Natural killer cell (primary cell): ENCODE measurements at regions not wholly inside any gene's neighbourhood (a gene's known extent, or its start where the extent isn't known, plus 50 kb on each side); places are given as distances from the start of the nearest gene placed in this dataset.

Experiments used
- ATAC-seq, 3 donors: fragments of 150-1000 bp in 2 of 3; fragments of 200-7000 bp in 1 of 3; cut with Tn5 transposase; 1 replicate in 1 of 3; 2 replicates in 2 of 3; pipeline ENCODE4 v1.10.0; 2021; ENCODE audit warnings: mild to moderate bottlenecking in 2 of 3, moderate library complexity in 2 of 3
- DNase-seq, 2 donors: peaks; one replicate each; pipeline versions ENCODE4 v3.0.0 to v3.0.0-alpha.2; 2013 to 2021; ENCODE audit warnings: mixed read lengths in 1 of 2
- H3K27ac ChIP-seq: one replicate; pipeline ENCODE4 v1.5.1; 2013; ENCODE audit warnings: mild to moderate bottlenecking, low read length
- H3K27me3 ChIP-seq: one replicate; pipeline ENCODE4 v1.6.1; 2013; ENCODE audit warnings: low read length; ENCODE audit not compliant: control insufficient read depth, insufficient read depth
- H3K36me3 ChIP-seq: one replicate; pipeline ENCODE4 v1.6.1; 2013; ENCODE audit warnings: low read length; ENCODE audit not compliant: control insufficient read depth, insufficient read depth
- H3K4me1 ChIP-seq: one replicate; pipeline ENCODE4 v1.6.1; 2013; ENCODE audit warnings: low read length; ENCODE audit not compliant: control insufficient read depth, insufficient read depth
- H3K4me3 ChIP-seq: one replicate; pipeline ENCODE4 v1.5.1; 2013; ENCODE audit warnings: low read length
- H3K9me3 ChIP-seq: one replicate; pipeline ENCODE4 v1.6.1; 2013; ENCODE audit warnings: low read length; ENCODE audit not compliant: control insufficient read depth, insufficient read depth
- H3K27ac Mint-ChIP-seq, 2 donors: one replicate each; pipeline ENCODE4 v1.8.0; 2022; ENCODE audit warnings: mild to moderate bottlenecking in 2 of 2, mixed read lengths in 2 of 2, moderate library complexity in 1 of 2
- H3K27me3 Mint-ChIP-seq, 2 donors: one replicate each; pipeline ENCODE4 v1.8.0; 2022; ENCODE audit warnings: low read depth in 2 of 2, mixed read lengths in 2 of 2
- H3K36me3 Mint-ChIP-seq: one replicate; pipeline ENCODE4 v1.8.0; 2022; ENCODE audit warnings: mixed read lengths
- H3K4me1 Mint-ChIP-seq, 2 donors: one replicate each; pipeline ENCODE4 v1.8.0; 2022; ENCODE audit warnings: mixed read lengths in 2 of 2
- H3K4me3 Mint-ChIP-seq: one replicate; pipeline ENCODE4 v1.8.0; 2022; ENCODE audit warnings: mild to moderate bottlenecking, moderate library complexity, mixed read lengths
- H3K9me3 Mint-ChIP-seq, 2 donors: one replicate each; pipeline ENCODE4 v1.8.0; 2022; ENCODE audit warnings: mixed read lengths in 2 of 2
- WGBS: methylation state at CpG from one replicate; pipeline ENCODE4 v1.1.7; 2013; ENCODE audit warnings: missing lambda C conversion rate; ENCODE audit not compliant: insufficient coverage; 5-methylcytosine and 5-hydroxymethylcytosine counted together
- intact Hi-C: fragments of 100-400 bp; cut with micrococcal nuclease; formaldehyde crosslinking; loops from one replicate; pipeline ENCODE4 v1.14.2; 2022
- TF ChIP-seq, protein P1 (sequence below): fragments of 200-600 bp; IDR thresholded peaks from one replicate; pipeline ENCODE4 v1.8.0; 2022; ENCODE audit warnings: antibody characterized with exemption

DNA sequence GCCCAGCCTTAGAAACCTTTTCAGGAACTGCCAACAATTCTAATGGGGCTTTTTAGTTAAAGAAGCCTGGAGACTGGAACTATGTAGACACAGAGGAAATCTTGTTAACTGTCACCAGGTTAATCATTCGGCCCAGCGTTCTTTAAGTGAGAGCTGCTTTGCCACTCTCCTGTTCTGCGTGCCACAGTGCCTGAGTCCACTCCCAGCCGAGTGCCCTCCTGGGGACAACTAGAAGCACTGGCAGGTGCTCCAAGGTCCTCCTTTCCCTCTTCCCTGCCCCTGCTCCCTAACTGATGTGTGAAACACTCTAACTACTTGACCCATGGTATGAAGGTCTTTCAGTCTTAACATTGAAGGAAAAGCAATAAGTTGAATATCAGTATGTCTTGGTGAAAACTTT, 151.2 kb upstream of the TLL1 start:
- Histone ChIP-seq H3K27me3 (no peaks in the 10 kb centered on the region), H3K4me3 (no peak overlapping the region), H3K4me1 (no peaks in the 10 kb centered on the region), H3K27ac (no peak overlapping the region), H3K9me3 (no peaks in the 10 kb centered on the region), H3K36me3 (no peaks in the 10 kb centered on the region)
- DNase-seq (no peak), ATAC-seq (no peak)
- TF ChIP-seq, protein P1, sequence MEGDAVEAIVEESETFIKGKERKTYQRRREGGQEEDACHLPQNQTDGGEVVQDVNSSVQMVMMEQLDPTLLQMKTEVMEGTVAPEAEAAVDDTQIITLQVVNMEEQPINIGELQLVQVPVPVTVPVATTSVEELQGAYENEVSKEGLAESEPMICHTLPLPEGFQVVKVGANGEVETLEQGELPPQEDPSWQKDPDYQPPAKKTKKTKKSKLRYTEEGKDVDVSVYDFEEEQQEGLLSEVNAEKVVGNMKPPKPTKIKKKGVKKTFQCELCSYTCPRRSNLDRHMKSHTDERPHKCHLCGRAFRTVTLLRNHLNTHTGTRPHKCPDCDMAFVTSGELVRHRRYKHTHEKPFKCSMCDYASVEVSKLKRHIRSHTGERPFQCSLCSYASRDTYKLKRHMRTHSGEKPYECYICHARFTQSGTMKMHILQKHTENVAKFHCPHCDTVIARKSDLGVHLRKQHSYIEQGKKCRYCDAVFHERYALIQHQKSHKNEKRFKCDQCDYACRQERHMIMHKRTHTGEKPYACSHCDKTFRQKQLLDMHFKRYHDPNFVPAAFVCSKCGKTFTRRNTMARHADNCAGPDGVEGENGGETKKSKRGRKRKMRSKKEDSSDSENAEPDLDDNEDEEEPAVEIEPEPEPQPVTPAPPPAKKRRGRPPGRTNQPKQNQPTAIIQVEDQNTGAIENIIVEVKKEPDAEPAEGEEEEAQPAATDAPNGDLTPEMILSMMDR: no peak
- H3K27ac Mint-ChIP-seq: no peak overlapping the region
- peaks cover 7 to 8% of the 10 kb centered on the region in 2 donors for H3K9me3 Mint-ChIP-seq
- H3K4me3 Mint-ChIP-seq: no peak overlapping the region
- intact Hi-C loops: no loop called here
- no peaks in the 10 kb centered on the region for H3K27me3 Mint-ChIP-seq
- WGBS: 22% methylated on average over 4 of the region's 4 CpGs
- H3K36me3 Mint-ChIP-seq: peaks cover 7% of the 10 kb centered on the region
- no peaks in the 10 kb centered on the region for H3K4me1 Mint-ChIP-seq

DNA sequence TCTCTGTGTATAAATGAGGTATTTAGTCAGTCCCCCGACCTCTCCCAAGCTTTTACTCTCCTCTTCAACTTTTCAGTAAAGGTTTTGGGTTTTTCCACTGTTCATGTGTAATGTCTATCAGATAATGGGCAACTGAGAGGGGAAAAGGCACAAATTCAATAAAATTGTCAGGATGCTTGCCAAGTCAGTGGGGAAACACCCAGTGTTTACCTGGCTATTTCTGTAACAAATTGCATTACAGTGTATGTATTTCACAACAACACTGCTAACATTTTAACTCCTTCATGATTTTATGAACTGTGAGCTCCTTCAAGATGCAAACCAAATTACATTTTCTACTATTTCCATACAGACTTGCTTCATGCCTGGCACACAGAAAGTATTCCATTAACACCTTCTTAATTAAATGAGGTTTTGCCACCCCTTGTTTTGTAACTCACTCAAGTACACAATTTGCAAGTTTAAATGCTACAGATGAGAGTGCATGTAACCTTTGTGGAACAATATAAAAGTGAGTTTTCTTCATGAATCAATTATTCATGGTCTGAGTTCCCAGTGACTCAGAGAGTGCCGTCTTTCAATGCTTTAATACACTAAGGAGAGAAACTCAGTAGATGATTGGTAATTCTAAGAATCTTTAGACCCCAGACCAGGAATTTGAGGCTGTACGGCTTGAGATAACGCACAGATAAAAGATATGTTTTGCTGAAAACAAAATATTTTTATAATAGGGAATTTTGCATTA, 149.8 kb upstream of the TLL1 start:
- H3K4me3 ChIP-seq: no peak overlapping the region
- Mint-ChIP-seq H3K36me3 (peaks cover 7% of the 10 kb centered on the region), H3K27ac (no peak overlapping the region), H3K9me3 (peaks cover 5 to 7% of the 10 kb centered on the region in 2 donors), H3K4me1 (no peaks in the 10 kb centered on the region), H3K4me3 (no peak overlapping the region), H3K27me3 (no peaks in the 10 kb centered on the region)
- no peaks in the 10 kb centered on the region for H3K4me1 ChIP-seq
- TF ChIP-seq, protein P1: no peak
- DNase-seq (no peak), ATAC-seq (no peak)
- intact Hi-C loops: no loop called here
- WGBS: 98% methylated on average over 3 of the region's 4 CpGs
- H3K27ac ChIP-seq: no peak overlapping the region
- no peaks in the 10 kb centered on the region for H3K36me3 ChIP-seq
- no peaks in the 10 kb centered on the region for H3K9me3 ChIP-seq
- no peaks in the 10 kb centered on the region for H3K27me3 ChIP-seq

DNA sequence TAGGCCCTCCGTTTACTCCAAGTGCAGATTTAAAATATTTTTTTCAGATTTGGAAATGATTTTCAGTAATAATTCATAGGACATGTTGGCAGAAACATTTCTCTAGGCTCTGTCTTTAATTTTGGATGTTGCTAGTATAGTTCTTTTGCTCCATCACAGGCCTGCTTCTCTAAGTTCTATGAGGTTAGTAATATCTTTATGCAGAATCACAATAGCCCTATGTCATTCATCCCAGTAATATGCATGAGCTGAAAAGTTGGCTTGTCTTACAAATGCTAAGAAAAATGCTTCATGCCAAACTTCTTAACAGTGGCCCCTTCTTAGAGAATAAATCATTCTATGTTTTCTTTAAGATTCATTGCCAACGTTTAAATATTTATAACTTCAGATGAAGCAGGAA, 148.3 kb upstream of the TLL1 start:
- no peaks in the 10 kb centered on the region for H3K27me3 Mint-ChIP-seq
- TF ChIP-seq, protein P1: no peak
- no peak overlapping the region for H3K27ac Mint-ChIP-seq
- no peak for DNase-seq
- H3K27ac ChIP-seq: no peak overlapping the region
- H3K4me1 ChIP-seq: no peaks in the 10 kb centered on the region
- 71% methylated on average over 1 of the region's 2 CpGs for WGBS
- no peaks in the 10 kb centered on the region for H3K27me3 ChIP-seq
- intact Hi-C loops: no loop called here
- H3K4me3 Mint-ChIP-seq: no peak overlapping the region
- peaks cover 7% of the 10 kb centered on the region for H3K36me3 Mint-ChIP-seq
- no peaks in the 10 kb centered on the region for H3K4me1 Mint-ChIP-seq
- ATAC-seq: no peak
- H3K4me3 ChIP-seq: no peak overlapping the region
- H3K9me3 Mint-ChIP-seq: peaks cover 5 to 7% of the 10 kb centered on the region in 2 donors
- no peaks in the 10 kb centered on the region for H3K9me3 ChIP-seq
- H3K36me3 ChIP-seq: no peaks in the 10 kb centered on the region

DNA sequence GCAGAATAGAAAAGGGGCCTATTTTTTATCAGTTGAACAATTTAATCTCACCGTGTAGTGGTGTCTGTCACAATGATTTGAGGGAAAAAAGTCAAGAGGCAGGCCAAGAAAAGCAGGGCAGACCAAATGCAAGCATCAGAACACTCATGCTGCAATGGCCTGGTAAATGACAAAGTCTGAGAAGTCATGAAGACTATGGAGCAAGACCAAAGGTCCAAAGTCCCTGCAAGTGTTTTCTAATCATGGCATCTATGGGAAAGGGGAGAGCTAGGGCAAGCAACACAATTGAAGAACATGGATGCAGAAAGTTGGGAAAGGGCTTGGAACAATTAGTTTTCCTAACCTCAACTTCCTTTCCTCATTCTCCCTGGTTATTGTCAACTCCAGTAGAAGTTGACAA, 147.7 kb upstream of the TLL1 start:
- H3K4me1 Mint-ChIP-seq: no peaks in the 10 kb centered on the region
- H3K9me3 ChIP-seq: no peaks in the 10 kb centered on the region
- no peaks in the 10 kb centered on the region for H3K36me3 ChIP-seq
- H3K27ac ChIP-seq: no peak overlapping the region
- H3K4me3 ChIP-seq: no peak overlapping the region
- no peak for DNase-seq
- no peaks in the 10 kb centered on the region for H3K27me3 Mint-ChIP-seq
- ATAC-seq: no peak
- TF ChIP-seq, protein P1: no peak
- no peak overlapping the region for H3K4me3 Mint-ChIP-seq
- no peaks in the 10 kb centered on the region for H3K4me1 ChIP-seq
- H3K27ac Mint-ChIP-seq: no peak overlapping the region
- WGBS: 74% methylated on average over 1 of the region's 1 CpG
- intact Hi-C loops: no loop called here
- H3K27me3 ChIP-seq: no peaks in the 10 kb centered on the region
- H3K9me3 Mint-ChIP-seq: peaks cover 5 to 7% of the 10 kb centered on the region in 2 donors
- peaks cover 7% of the 10 kb centered on the region for H3K36me3 Mint-ChIP-seq
